B cell (primary cell): ENCODE measurements at regions not wholly inside any gene's neighbourhood (a gene's known extent, or its start where the extent isn't known, plus 50 kb on each side); places are given as distances from the start of the nearest gene placed in this dataset.

ENCODE experiments used
- ATAC-seq: fragments of 200-7000 bp; cut with Tn5 transposase; one replicate; pipeline ENCODE4 v1.10.0; 2021; ENCODE audit warnings: low read depth, mild to moderate bottlenecking, moderate number of reproducible peaks, moderate library complexity
- CTCF ChIA-PET: fragments of 350-600 bp; sonication (Branson Sonifier 250); formaldehyde crosslinking; loops from one replicate; lab custom pipeline; 2021; ENCODE audit warnings: antibody characterized with exemption, inconsistent platforms; lab: Charles Lee
- POLR2A ChIA-PET: fragments of 350-600 bp; sonication (Branson Sonifier 250); formaldehyde crosslinking; loops from one replicate; lab custom pipeline; 2021; ENCODE audit warnings: antibody characterized with exemption; lab: Charles Lee
- DNase-seq: peaks from one replicate; pipeline ENCODE4 v3.0.0; 2013
- H2AFZ ChIP-seq: 2 replicates; pipeline ENCODE4 v1.6.1; 2012; ENCODE audit warnings: mild to moderate bottlenecking, low read depth, low read length; ENCODE audit not compliant: insufficient read depth, poor library complexity, severe bottlenecking
- H3K27ac ChIP-seq, 2 donors: 1 replicate in 1 of 2; 2 replicates in 1 of 2; pipeline ENCODE4 v1.5.1; 2012 to 2013; ENCODE audit warnings: low read length in 2 of 2, mild to moderate bottlenecking in 2 of 2, moderate library complexity in 1 of 2
- H3K27me3 ChIP-seq, 4 experiments: fragments of 200-600 bp in 1 of 4; sonication (generic) in 1 of 4; replicated peaks in 1 of 4; 1 replicate in 2 of 4; 2 replicates in 2 of 4; pipeline versions ENCODE4 v1.6.1 to v1.7.0; 2013 to 2016; ENCODE audit warnings: low read length in 3 of 4, mild to moderate bottlenecking in 2 of 4, mixed read lengths in 1 of 4, moderate library complexity in 1 of 4; ENCODE audit not compliant: insufficient read depth in 4 of 4, control insufficient read depth in 3 of 4; ENCODE audit errors: control extremely low read depth in 1 of 4
- H3K36me3 ChIP-seq, 2 experiments: replicated peaks in 1 of 2; 1 replicate in 1 of 2; 2 replicates in 1 of 2; pipeline versions ENCODE4 v1.6.1 to v1.7.1; 2013; ENCODE audit warnings: low read length in 1 of 2; ENCODE audit not compliant: insufficient read depth in 2 of 2, control insufficient read depth in 1 of 2; ENCODE audit errors: control extremely low read depth in 1 of 2, extremely low read depth in 1 of 2
- H3K4me1 ChIP-seq, 2 donors: fragments of 200-600 bp in 1 of 2; sonication (generic) in 1 of 2; 1 replicate in 1 of 2; 2 replicates in 1 of 2; pipeline versions ENCODE4 v1.5.1 to v1.6.1; 2013 to 2017; ENCODE audit warnings: low read length in 2 of 2; ENCODE audit not compliant: control insufficient read depth in 2 of 2, insufficient read depth in 2 of 2
- H3K4me2 ChIP-seq: replicated peaks from 2 replicates; pipeline ENCODE3; 2012; ENCODE audit warnings: mild to moderate bottlenecking, low read depth, low read length; ENCODE audit not compliant: poor library complexity, severe bottlenecking
- H3K4me3 ChIP-seq, 5 experiments: fragments of 200-600 bp in 1 of 5; sonication (generic) in 1 of 5; 1 replicate in 3 of 5; 2 replicates in 2 of 5; pipeline versions ENCODE4 v1.5.1 to v1.7.0; 2011 to 2016; ENCODE audit warnings: low read length in 4 of 5, mild to moderate bottlenecking in 4 of 5, low read depth in 2 of 5, control low read depth in 1 of 5, moderate library complexity in 1 of 5; ENCODE audit not compliant: insufficient read depth in 1 of 5; ENCODE audit errors: control extremely low read depth in 1 of 5, extremely low read depth in 1 of 5
- H3K79me2 ChIP-seq: fragments of 200-600 bp; sonication (generic); one replicate; pipeline ENCODE4 v1.6.0; 2016; ENCODE audit warnings: low read length; ENCODE audit not compliant: control insufficient read depth, insufficient read depth
- H3K9ac ChIP-seq: fragments of 200-600 bp; sonication (generic); 2 replicates; pipeline ENCODE4 v1.6.1; 2017; ENCODE audit warnings: mild to moderate bottlenecking, low read length, moderate library complexity
- H3K9me3 ChIP-seq, 3 donors: one replicate each; pipeline versions ENCODE4 v1.6.1 to v1.7.1; 2013; ENCODE audit warnings: low read length in 2 of 3; ENCODE audit not compliant: control insufficient read depth in 2 of 3, insufficient read depth in 1 of 3; ENCODE audit errors: control extremely low read depth in 1 of 3
- H4K20me1 ChIP-seq: 2 replicates; pipeline ENCODE4 v1.6.0; 2012; ENCODE audit warnings: mild to moderate bottlenecking, low read length; ENCODE audit not compliant: insufficient read depth, control insufficient read depth, poor library complexity, severe bottlenecking
- H3K27ac Mint-ChIP-seq: one replicate; pipeline ENCODE4 v1.8.0; 2021; ENCODE audit warnings: mixed read lengths
- H3K27me3 Mint-ChIP-seq: one replicate; pipeline ENCODE4 v1.8.0; 2021; ENCODE audit warnings: mixed read lengths
- H3K4me1 Mint-ChIP-seq: one replicate; pipeline ENCODE4 v1.8.0; 2021; ENCODE audit warnings: mixed read lengths
- H3K4me3 Mint-ChIP-seq: one replicate; pipeline ENCODE4 v1.8.0; 2021; ENCODE audit warnings: mixed read lengths
- H3K9me3 Mint-ChIP-seq: one replicate; pipeline ENCODE4 v1.8.0; 2022; ENCODE audit warnings: mixed read lengths; ENCODE audit not compliant: insufficient read depth
- CTCF ChIP-seq: fragments of 200-600 bp; IDR thresholded peaks from one replicate; pipeline ENCODE4 v1.8.0; 2022; ENCODE audit warnings: antibody characterized with exemption, mild to moderate bottlenecking
- EZH2 ChIP-seq: IDR thresholded peaks from 2 replicates; pipeline ENCODE4 v1.6.1; 2012; ENCODE audit warnings: borderline replicate concordance, low read depth, mild to moderate bottlenecking, moderate library complexity, low read length; ENCODE audit not compliant: insufficient read depth, poor library complexity, severe bottlenecking
- WGBS: methylation state at CpG from one replicate; pipeline ENCODE4 v1.1.5; 2013; ENCODE audit warnings: missing lambda C conversion rate; ENCODE audit not compliant: insufficient coverage; 5-methylcytosine and 5-hydroxymethylcytosine counted together
- intact Hi-C: fragments of 100-400 bp; cut with micrococcal nuclease; formaldehyde crosslinking; loops from one replicate; pipeline ENCODE4 v1.10.0; 2022

DNA sequence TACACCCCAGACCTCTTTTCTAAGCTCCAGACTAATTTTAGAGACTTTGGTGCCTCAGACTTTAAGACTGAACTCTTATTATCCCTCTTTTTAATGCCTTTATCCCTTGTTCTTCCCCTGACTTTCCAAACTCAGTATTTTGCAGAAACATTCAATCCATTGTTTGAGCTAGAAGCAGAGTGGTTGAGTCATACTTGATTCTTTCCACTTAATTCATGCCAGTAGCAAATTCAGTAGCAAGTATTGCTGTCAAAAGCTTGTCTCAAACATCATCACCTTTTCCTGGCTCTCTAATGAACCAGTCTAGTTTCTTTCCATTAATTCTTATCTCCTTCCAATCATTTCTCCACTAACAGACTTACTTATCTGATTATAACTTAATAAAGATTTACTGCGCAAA is 699.7 kb upstream of the ZNF804A start:
- H3K27ac Mint-ChIP-seq: no peak overlapping the region
- no peak for DNase-seq
- H3K27me3 ChIP-seq: no peaks in the 10 kb centered on the region
- no peaks in the 10 kb centered on the region for H3K36me3 ChIP-seq
- H3K4me1 Mint-ChIP-seq: no peaks in the 10 kb centered on the region
- no peak overlapping the region for H3K9ac ChIP-seq
- H3K79me2 ChIP-seq: no peaks in the 10 kb centered on the region
- peaks cover 0 to 1% (median 0%) of the 10 kb centered on the region in 3 donors for H3K9me3 ChIP-seq
- ChIA-PET POLR2A (no interaction called here), CTCF (no interaction called here)
- no peak overlapping the region for H3K4me3 Mint-ChIP-seq
- ATAC-seq: no peak
- no peaks in the 10 kb centered on the region for H4K20me1 ChIP-seq
- no peak overlapping the region for H3K4me3 ChIP-seq
- H3K4me2 ChIP-seq: no peak overlapping the region
- no peak overlapping the region for H3K27ac ChIP-seq
- intact Hi-C loops: no loop called here
- TF ChIP-seq EZH2 (no peak), CTCF (no peak)
- no peaks in the 10 kb centered on the region for H3K27me3 Mint-ChIP-seq
- WGBS: no CpG with 5 or more reads among the region's 1 CpG
- H3K4me1 ChIP-seq: no peaks in the 10 kb centered on the region
- no peaks in the 10 kb centered on the region for H3K9me3 Mint-ChIP-seq
- H2AFZ ChIP-seq: no peak overlapping the region

DNA sequence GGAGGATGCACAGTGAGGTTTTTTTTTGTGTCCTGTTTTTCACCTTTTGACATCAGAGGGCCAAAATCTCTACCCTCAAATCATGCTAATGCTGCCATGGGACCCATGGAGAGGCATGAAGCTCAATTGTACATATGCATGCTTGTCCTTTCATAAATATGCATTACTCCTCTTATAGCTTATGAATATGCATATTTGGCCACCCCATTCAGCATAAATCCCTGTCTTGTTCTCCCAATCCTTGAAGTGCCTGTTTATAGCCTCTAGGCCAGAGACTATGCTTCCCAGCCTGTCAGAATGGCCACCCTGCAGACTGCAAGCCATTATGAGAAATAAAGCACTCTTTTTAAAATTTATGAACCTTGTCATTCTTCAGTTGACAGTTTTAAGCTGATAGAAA is 696.4 kb upstream of the ZNF804A start:
- Mint-ChIP-seq H3K27me3 (no peaks in the 10 kb centered on the region), H3K9me3 (no peaks in the 10 kb centered on the region), H3K4me3 (no peak overlapping the region), H3K4me1 (no peaks in the 10 kb centered on the region), H3K27ac (no peak overlapping the region)
- H3K27me3 ChIP-seq: no peaks in the 10 kb centered on the region
- DNase-seq: no peak
- no peaks in the 10 kb centered on the region for H3K4me1 ChIP-seq
- no peaks in the 10 kb centered on the region for H3K79me2 ChIP-seq
- ChIA-PET POLR2A (no interaction called here), CTCF (no interaction called here)
- no peaks in the 10 kb centered on the region for H3K9me3 ChIP-seq
- no peak for ATAC-seq
- H3K36me3 ChIP-seq: no peaks in the 10 kb centered on the region
- no peaks in the 10 kb centered on the region for H4K20me1 ChIP-seq
- no peak overlapping the region for H3K9ac ChIP-seq
- H3K4me3 ChIP-seq: no peak overlapping the region
- H2AFZ ChIP-seq: no peak overlapping the region
- TF ChIP-seq CTCF (no peak), EZH2 (no peak)
- H3K27ac ChIP-seq: no peak overlapping the region
- intact Hi-C loops: no loop called here
- H3K4me2 ChIP-seq: no peak overlapping the region
